Choroid plexus epithelial cell (primary cell): ENCODE measurements at regions not wholly inside any gene's neighbourhood (a gene's known extent, or its start where the extent isn't known, plus 50 kb on each side); places are given as distances from the start of the nearest gene placed in this dataset.

Source experiments
- DNase-seq: peaks from one replicate; pipeline ENCODE4 v3.0.0-alpha.2; 2010; ENCODE audit warnings: low read depth
- H3K4me3 ChIP-seq: 2 replicates; pipeline ENCODE4 v1.5.1; 2011; ENCODE audit warnings: low read depth, mild to moderate bottlenecking, control low read depth, low read length, moderate library complexity
- TF ChIP-seq, protein P1 (sequence below): conservative IDR thresholded peaks from 2 replicates; pipeline ENCODE4 v1.5.1; 2011; ENCODE audit warnings: low read depth, mild to moderate bottlenecking, control low read depth, inconsistent platforms, low read length, moderate library complexity

DNA sequence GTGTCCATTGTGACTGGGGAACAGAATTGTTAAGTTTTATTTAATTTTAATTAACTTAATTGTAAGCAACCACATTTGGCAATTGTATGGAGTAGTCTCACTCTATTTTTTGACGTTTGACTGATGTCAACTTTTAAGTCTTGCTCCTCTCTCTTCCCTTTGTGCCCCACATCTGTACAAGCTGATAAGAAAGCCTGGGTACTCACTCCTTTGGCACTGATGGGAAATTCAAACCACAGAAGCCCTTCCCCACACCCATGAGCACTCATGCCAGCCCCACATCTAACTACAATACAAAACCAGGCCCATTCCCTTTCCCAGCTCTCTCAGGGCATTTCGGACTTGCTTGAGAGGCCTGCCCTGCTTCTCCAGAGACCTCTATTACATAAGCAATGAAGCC lies 451.5 kb upstream of the KIF2A start:
- DNase-seq, result no peak
- no peak overlapping the region for H3K4me3 ChIP-seq
- TF ChIP-seq, protein P1, sequence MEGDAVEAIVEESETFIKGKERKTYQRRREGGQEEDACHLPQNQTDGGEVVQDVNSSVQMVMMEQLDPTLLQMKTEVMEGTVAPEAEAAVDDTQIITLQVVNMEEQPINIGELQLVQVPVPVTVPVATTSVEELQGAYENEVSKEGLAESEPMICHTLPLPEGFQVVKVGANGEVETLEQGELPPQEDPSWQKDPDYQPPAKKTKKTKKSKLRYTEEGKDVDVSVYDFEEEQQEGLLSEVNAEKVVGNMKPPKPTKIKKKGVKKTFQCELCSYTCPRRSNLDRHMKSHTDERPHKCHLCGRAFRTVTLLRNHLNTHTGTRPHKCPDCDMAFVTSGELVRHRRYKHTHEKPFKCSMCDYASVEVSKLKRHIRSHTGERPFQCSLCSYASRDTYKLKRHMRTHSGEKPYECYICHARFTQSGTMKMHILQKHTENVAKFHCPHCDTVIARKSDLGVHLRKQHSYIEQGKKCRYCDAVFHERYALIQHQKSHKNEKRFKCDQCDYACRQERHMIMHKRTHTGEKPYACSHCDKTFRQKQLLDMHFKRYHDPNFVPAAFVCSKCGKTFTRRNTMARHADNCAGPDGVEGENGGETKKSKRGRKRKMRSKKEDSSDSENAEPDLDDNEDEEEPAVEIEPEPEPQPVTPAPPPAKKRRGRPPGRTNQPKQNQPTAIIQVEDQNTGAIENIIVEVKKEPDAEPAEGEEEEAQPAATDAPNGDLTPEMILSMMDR, result no peak

DNA sequence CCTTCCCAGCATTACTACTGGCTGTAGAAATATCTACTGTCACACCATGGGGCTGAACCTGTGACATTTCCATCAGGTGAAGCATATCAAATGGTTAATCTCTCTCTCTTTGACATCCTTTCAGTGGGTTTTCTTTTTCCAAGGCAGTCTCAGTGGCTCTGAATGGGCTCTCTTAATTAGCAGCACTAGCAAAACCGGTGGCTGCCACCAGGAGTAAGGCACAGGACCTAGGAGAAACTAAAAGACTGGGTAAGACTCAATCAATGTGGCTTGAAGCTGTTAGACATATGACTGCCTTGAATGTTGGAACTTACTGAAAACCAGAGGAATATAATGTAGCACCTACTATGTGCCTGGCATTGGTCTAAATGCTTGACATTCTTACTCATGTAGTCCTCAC lies 445.0 kb upstream of the KIF2A start:
- no peak overlapping the region for H3K4me3 ChIP-seq
- TF ChIP-seq, protein P1, result no peak
- no peak for DNase-seq

DNA sequence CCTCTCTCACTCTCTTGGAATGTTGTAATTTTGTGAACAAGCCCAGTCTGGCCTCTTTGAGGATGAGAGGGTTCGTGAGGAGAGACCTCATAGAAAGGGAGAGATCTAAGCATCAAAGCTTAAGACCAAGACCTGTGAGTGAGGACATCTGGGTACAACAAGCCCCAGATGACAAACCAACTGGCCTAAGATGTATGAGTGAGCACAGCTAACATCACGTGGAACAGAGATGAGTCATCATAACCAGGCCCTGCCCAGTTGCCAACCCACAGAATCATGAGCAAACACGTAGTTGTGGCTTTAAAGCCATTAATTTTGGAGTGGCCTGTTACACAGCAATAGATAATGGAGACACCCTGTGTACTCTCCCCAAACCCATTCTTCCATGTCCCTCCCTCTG lies 439.1 kb upstream of the KIF2A start:
- DNase-seq, result peak; percentile 9
- H3K4me3 ChIP-seq, result no peak overlapping the region
- TF ChIP-seq, protein P1, result no peak

DNA sequence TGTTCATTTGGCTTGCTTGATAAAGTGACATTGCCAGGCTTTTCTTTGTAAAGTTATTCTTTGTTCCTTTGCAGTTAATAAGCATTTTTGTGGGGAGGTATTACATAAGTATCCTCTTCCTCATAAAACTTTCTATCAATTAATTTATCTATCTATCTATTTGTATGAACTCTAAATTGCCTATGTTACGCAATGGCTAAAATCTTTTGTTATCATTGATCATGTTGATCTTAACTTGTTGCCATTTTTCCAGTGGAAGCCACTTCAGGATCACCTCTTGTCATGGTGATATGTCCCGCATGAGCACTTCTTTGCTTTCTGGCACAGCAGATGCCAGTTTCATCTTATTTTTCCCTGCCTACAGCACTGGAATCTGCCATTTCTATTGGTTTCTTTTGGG lies 436.7 kb upstream of the KIF2A start:
- no peak for DNase-seq
- TF ChIP-seq, protein P1, result no peak
- no peak overlapping the region for H3K4me3 ChIP-seq

DNA sequence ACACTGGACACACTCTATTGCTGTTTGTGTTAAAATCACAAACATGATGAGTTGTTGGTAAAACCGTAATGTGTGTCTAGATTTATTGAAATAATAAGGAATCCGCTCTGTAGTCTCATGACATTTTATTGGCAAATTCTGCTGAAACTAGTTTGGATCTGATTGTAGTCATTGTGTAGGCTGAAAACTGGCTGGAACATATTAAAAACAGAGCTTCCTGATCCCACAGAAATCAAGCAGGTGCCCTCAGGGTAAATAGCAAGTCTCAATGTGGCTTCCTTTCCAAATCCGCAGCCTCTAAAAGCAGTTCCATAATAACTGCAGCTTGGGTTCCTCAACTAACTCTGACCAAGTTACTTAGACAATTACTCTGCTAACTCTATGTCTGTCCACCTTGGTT lies 427.5 kb upstream of the KIF2A start:
- TF ChIP-seq, protein P1, result no peak
- no peak overlapping the region for H3K4me3 ChIP-seq
- DNase-seq, result no peak

DNA sequence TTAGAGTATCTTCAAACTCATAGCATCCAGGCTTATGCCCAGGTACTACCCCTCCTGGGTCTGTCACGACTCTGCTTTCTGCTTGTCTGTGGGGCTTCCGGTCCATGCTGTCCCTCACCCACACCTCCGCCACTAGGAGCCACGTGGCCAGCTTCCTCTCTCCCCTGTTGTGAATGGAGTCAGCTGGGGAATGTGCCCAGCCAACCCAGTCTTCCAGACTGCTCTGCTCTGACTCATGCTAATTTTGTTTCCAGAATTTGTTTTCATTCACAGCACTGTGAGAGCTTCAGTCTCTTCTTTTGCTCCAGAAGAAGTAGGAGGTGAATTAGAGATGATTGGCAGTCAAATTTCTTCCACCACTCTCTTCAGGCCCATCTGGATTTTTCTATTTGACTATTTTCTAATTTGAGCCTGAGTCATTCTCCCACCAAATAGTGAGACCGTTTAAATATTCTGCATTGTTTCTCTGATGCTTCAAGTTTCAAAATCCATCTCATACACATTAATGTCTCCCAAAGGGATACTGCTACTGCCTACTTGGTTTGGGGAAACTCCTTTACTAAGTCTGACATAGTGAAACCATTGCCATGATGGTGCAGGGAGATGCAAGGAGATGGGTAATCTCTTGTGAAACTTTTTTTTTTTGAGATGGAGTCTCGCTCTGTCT lies 424.1 kb upstream of the KIF2A start:
- H3K4me3 ChIP-seq, result no peak overlapping the region
- peak; percentile 50 for DNase-seq
- TF ChIP-seq, protein P1, result no peak

DNA sequence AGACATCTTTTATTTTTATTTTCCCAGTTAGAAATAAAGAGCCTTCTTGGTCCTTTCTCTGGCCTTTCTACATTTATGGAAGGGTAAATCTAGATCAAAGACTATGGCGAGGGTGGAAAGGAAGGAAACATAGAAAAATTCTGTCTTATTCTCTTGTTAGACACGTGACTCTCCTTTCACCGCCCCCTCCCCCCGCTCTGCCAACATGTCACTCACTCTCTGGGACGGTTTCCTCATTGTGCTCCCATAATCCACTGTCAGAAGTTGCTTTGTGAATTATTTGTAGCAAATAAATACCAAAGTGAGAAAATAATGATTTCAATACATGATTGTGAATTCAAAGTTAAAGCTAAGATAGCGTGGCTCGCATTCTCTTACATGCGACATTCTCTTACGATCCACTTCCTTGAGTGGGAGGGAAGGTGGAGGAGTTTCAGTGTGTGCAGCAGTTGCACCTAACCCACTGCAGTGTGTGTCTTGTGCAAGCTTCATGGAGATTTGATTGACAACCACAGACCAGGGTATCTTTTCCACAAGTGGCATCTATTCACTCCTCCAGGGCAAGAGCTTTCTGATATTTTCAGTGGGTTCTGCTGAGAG lies 423.0 kb upstream of the KIF2A start:
- TF ChIP-seq, protein P1, result no peak
- DNase-seq, result no peak
- no peak overlapping the region for H3K4me3 ChIP-seq
